ENCODE measurements at regions not wholly inside any gene's neighbourhood (a gene's known extent, or its start where the extent isn't known, plus 50 kb on each side); places are given as distances from the start of the nearest gene placed in this dataset.

DNA sequence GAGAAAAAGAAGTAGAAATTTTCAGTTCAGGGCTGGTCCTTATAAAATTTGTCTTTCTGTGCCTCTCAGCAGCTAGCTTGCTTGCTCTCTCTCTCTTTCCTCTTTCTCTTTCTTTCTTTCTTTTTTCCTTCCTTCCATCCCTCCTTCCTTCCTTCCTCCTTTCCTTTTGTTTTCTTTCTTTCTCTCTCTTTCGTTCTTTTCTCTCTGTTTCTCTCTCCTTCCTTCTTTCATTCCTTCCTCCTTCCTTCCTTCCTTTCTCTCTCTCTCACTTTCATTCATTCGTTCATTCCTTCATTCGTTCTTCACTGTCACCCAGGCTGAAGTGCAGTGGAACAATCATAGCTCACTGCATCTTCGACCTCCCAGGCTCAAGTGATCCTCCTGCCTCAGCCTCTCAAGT lies 69.3 kb upstream of the CPOX start:
- TF ChIP-seq ZC3H10 (CRISPR knock-in tag; IDR thresholded peaks at IDR 0.05) (no peak), ZNF70 (CRISPR knock-in tag; IDR thresholded peaks at IDR 0.05) (no peak), ZFP3 (CRISPR knock-in tag; IDR thresholded peaks at IDR 0.05) (no peak), TCF4 (CRISPR knock-in tag; IDR thresholded peaks at IDR 0.05; ENCODE audit: borderline replicate concordance) (no peak), RARB (CRISPR knock-in tag; IDR thresholded peaks at IDR 0.05) (no peak), PPARA (CRISPR knock-in tag; IDR thresholded peaks at IDR 0.05; ENCODE audit: borderline replicate concordance) (no peak), SNAI2 (CRISPR knock-in tag; IDR thresholded peaks at IDR 0.05) (no peak)

Measured in SK-N-SH treated with all-trans-retinoic acid at 6 μM for 48 hours (cell line).